ENCODE measurements at regions not wholly inside any gene's neighbourhood (a gene's known extent, or its start where the extent isn't known, plus 50 kb on each side); places are given as distances from the start of the nearest gene placed in this dataset.

DNA sequence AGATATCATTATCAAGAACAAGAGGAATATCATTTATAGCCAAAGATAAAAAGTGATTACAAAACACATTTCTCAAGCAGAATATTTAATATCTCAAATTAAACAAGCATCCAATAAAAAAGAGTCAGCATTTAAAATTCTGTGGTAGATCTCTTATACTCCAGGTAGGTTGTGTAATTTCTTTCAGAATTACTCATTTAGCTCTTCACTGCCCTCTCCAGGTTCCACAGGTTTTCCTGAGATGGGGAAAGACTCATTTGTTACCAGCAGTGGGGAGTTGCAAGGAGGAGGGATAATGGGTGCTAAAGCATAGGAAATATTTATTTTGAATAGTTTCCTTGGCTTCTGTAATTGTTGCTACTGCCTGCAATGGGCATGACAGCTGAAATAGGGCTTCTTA, 83.1 kb upstream of the RASGRP1 start:
- H3K27me3 ChIP-seq (ENCODE audit: control insufficient read depth, insufficient read depth, low read length): no peaks in the 10 kb centered on the region
- no peaks in the 10 kb centered on the region for H3K36me3 ChIP-seq (ENCODE audit: control insufficient read depth, insufficient read depth, low read length)
- no peak overlapping the region for H3K9ac ChIP-seq (ENCODE audit: low read length)
- H3K4me1 ChIP-seq (ENCODE audit: control insufficient read depth, insufficient read depth, low read length): peaks cover 12% of the 10 kb centered on the region; the same call in 1 of the 2 replicates
- H3K9me3 ChIP-seq (ENCODE audit: control insufficient read depth, insufficient read depth, low read depth, low read length): no peaks in the 10 kb centered on the region
- no peak overlapping the region for H3K27ac ChIP-seq (ENCODE audit: low read depth, low read length)
- H3K4me3 ChIP-seq (ENCODE audit: low read depth, low read length): no peak overlapping the region

DNA sequence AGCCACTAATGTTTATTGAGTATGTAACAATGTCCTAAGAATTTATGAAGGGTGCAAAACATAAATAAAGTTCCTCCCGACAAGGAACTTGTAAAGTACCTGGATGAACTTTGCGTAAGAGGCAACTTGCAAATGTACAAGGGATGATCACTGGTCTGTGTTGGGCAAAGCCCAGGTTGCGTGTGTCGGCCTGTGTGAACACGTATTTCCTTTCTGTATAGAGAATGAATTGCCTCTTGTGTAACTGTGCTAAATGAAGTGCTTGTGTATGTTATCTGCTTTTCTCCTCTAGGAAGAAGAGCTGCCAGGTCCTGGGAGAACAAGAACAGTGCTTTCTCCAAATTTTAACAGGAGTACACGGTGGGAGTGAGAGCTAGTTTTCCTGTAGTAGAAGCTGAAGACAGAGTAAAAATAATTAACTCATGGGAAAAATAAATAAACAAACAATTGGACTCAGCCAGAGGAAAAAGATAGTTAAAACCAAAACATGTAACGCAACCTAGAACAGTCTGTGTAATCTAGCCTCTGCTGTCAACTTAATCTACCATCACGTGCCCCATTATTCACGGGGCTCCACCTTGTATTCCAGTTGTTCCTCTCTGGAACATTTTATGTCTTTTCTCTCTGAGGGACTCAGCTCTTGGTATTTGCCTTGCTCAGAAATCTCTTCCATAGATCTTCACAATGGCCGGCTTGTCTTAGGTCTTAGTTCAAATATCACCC, 83.7 kb upstream of the RASGRP1 start:
- no peak overlapping the region for H3K27ac ChIP-seq (ENCODE audit: low read depth, low read length)
- peaks cover 13% of the 10 kb centered on the region; the same call in 1 of the 2 replicates for H3K4me1 ChIP-seq (ENCODE audit: control insufficient read depth, insufficient read depth, low read length)
- no peaks in the 10 kb centered on the region for H3K36me3 ChIP-seq (ENCODE audit: control insufficient read depth, insufficient read depth, low read length)
- H3K4me3 ChIP-seq (ENCODE audit: low read depth, low read length): no peak overlapping the region
- no peaks in the 10 kb centered on the region for H3K9me3 ChIP-seq (ENCODE audit: control insufficient read depth, insufficient read depth, low read depth, low read length)
- H3K9ac ChIP-seq (ENCODE audit: low read length): no peak overlapping the region
- H3K27me3 ChIP-seq (ENCODE audit: control insufficient read depth, insufficient read depth, low read length): no peaks in the 10 kb centered on the region

- Histone ChIP-seq H3K36me3 (ENCODE audit: control insufficient read depth, insufficient read depth, low read length) (no peaks in the 10 kb centered on the region), H3K27ac (ENCODE audit: low read depth, low read length) (no peak overlapping the region), H3K4me3 (ENCODE audit: low read depth, low read length) (no peak overlapping the region), H3K9ac (ENCODE audit: low read length) (no peak overlapping the region), H3K4me1 (ENCODE audit: control insufficient read depth, insufficient read depth, low read length) (peaks cover 18% of the 10 kb centered on the region), H3K27me3 (ENCODE audit: control insufficient read depth, insufficient read depth, low read length) (no peaks in the 10 kb centered on the region), H3K9me3 (ENCODE audit: control insufficient read depth, insufficient read depth, low read depth, low read length) (no peaks in the 10 kb centered on the region)
These were observed 85.8 kb upstream of the RASGRP1 start for GRCh38 chr15:38650384-38650783.

- no peaks in the 10 kb centered on the region for H3K36me3 ChIP-seq (ENCODE audit: control insufficient read depth, insufficient read depth, low read length)
- peaks cover 18% of the 10 kb centered on the region for H3K4me1 ChIP-seq (ENCODE audit: control insufficient read depth, insufficient read depth, low read length)
- no peaks in the 10 kb centered on the region for H3K9me3 ChIP-seq (ENCODE audit: control insufficient read depth, insufficient read depth, low read depth, low read length)
- H3K27ac ChIP-seq (ENCODE audit: low read depth, low read length): no peak overlapping the region
- no peak overlapping the region for H3K9ac ChIP-seq (ENCODE audit: low read length)
- no peak overlapping the region for H3K4me3 ChIP-seq (ENCODE audit: low read depth, low read length)
- no peaks in the 10 kb centered on the region for H3K27me3 ChIP-seq (ENCODE audit: control insufficient read depth, insufficient read depth, low read length)
These were observed 86.3 kb upstream of the RASGRP1 start for GRCh38 chr15:38650936-38651327.

DNA sequence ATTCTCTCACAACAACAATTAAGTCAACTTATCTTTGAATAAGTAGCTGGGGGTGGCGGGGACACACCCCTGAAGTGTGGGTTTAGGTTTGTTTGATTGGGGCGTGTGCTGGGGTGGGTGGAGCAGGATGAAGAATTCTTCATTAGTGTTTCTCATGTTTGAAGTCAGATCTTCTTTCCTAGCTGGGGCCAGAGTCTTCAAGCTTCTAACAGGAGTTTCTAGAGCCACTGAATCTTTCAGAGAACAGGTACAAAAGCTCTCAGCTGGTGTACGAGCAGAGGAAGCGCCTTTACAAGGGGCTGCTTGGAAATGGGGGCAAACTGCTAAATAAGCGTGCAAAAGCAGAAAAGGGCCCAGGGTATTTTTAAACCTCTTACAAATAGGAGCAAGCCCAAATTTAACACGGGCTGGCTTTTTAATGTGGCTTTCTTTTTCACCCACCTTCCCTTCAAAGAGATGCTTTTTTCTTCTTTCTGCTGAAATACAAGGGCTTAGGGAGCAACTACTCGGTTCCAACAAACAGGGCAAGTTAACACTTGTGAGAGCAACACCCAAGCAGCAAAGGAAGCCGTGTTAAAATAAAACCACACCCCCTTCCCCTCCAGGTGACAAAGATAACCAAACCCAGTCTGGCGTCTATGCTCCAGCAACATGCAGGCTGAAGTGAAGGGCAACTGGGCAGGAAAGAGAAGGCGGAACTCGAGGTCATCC, 86.9 kb upstream of the RASGRP1 start:
- Histone ChIP-seq H3K27me3 (ENCODE audit: control insufficient read depth, insufficient read depth, low read length) (no peaks in the 10 kb centered on the region), H3K27ac (ENCODE audit: low read depth, low read length) (no peak overlapping the region), H3K9ac (ENCODE audit: low read length) (no peak overlapping the region), H3K4me1 (ENCODE audit: control insufficient read depth, insufficient read depth, low read length) (peaks cover 18% of the 10 kb centered on the region), H3K4me3 (ENCODE audit: low read depth, low read length) (no peak overlapping the region), H3K9me3 (ENCODE audit: control insufficient read depth, insufficient read depth, low read depth, low read length) (no peaks in the 10 kb centered on the region), H3K36me3 (ENCODE audit: control insufficient read depth, insufficient read depth, low read length) (no peaks in the 10 kb centered on the region)

GRCh38 chr15:38652183-38652794, 87.7 kb upstream of the RASGRP1 start:
- Histone ChIP-seq H3K4me1 (ENCODE audit: control insufficient read depth, insufficient read depth, low read length) (peaks cover 18% of the 10 kb centered on the region), H3K27me3 (ENCODE audit: control insufficient read depth, insufficient read depth, low read length) (no peaks in the 10 kb centered on the region), H3K36me3 (ENCODE audit: control insufficient read depth, insufficient read depth, low read length) (no peaks in the 10 kb centered on the region), H3K9me3 (ENCODE audit: control insufficient read depth, insufficient read depth, low read depth, low read length) (no peaks in the 10 kb centered on the region), H3K27ac (ENCODE audit: low read depth, low read length) (no peak overlapping the region), H3K9ac (ENCODE audit: low read length) (no peak overlapping the region), H3K4me3 (ENCODE audit: low read depth, low read length) (no peak overlapping the region)

- H3K4me3 ChIP-seq (ENCODE audit: low read depth, low read length): no peak overlapping the region
- H3K9ac ChIP-seq (ENCODE audit: low read length): no peak overlapping the region
These were observed 88.4 kb upstream of the RASGRP1 start for GRCh38 chr15:38652998-38653397.

DNA sequence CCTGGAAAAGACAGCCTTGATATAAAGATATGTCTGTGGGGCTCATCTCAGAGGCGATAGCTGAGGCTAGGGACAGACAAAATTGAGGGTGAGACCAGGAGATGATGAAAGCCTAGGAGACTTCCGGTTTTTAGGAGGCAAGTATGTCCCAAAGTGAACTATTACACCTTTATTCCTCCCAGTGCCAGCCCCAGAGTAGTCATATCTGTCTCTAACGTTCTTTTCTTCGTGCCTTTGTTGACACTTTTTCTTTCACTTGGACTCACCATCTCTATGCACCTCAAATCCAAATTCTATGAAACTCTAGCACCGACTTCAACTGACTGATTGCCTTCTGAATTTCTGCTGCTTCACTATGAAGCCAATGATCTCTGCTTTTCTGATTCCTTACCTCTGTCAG, 93.8 kb upstream of the RASGRP1 start:
- no peak overlapping the region for H3K27ac ChIP-seq (ENCODE audit: low read depth, low read length)
- H3K27me3 ChIP-seq (ENCODE audit: control insufficient read depth, insufficient read depth, low read length): no peaks in the 10 kb centered on the region
- H3K9me3 ChIP-seq (ENCODE audit: control insufficient read depth, insufficient read depth, low read depth, low read length): no peaks in the 10 kb centered on the region
- peaks cover 3% of the 10 kb centered on the region; the same call in 1 of the 2 replicates for H3K4me1 ChIP-seq (ENCODE audit: control insufficient read depth, insufficient read depth, low read length)
- H3K9ac ChIP-seq (ENCODE audit: low read length): no peak overlapping the region
- no peaks in the 10 kb centered on the region for H3K36me3 ChIP-seq (ENCODE audit: control insufficient read depth, insufficient read depth, low read length)
- H3K4me3 ChIP-seq (ENCODE audit: low read depth, low read length): no peak overlapping the region

More at GRCh38 chr15:38652998-38653397, 88.4 kb upstream of the RASGRP1 start:
- Histone ChIP-seq H3K27ac (ENCODE audit: low read depth, low read length) (no peak overlapping the region), H3K4me1 (ENCODE audit: control insufficient read depth, insufficient read depth, low read length) (peaks cover 18% of the 10 kb centered on the region), H3K27me3 (ENCODE audit: control insufficient read depth, insufficient read depth, low read length) (no peaks in the 10 kb centered on the region), H3K36me3 (ENCODE audit: control insufficient read depth, insufficient read depth, low read length) (no peaks in the 10 kb centered on the region), H3K9me3 (ENCODE audit: control insufficient read depth, insufficient read depth, low read depth, low read length) (no peaks in the 10 kb centered on the region)

GRCh38 chr15:38660738-38661137, 96.1 kb upstream of the RASGRP1 start:
- Histone ChIP-seq H3K4me3 (ENCODE audit: low read depth, low read length) (no peak overlapping the region), H3K27ac (ENCODE audit: low read depth, low read length) (no peak overlapping the region), H3K27me3 (ENCODE audit: control insufficient read depth, insufficient read depth, low read length) (no peaks in the 10 kb centered on the region), H3K4me1 (ENCODE audit: control insufficient read depth, insufficient read depth, low read length) (no peaks in the 10 kb centered on the region), H3K9ac (ENCODE audit: low read length) (no peak overlapping the region), H3K9me3 (ENCODE audit: control insufficient read depth, insufficient read depth, low read depth, low read length) (no peaks in the 10 kb centered on the region), H3K36me3 (ENCODE audit: control insufficient read depth, insufficient read depth, low read length) (no peaks in the 10 kb centered on the region)

GRCh38 chr15:38662033-38662802, 97.6 kb upstream of the RASGRP1 start:
- no peaks in the 10 kb centered on the region for H3K9me3 ChIP-seq (ENCODE audit: control insufficient read depth, insufficient read depth, low read depth, low read length)
- no peaks in the 10 kb centered on the region for H3K27me3 ChIP-seq (ENCODE audit: control insufficient read depth, insufficient read depth, low read length)
- no peak overlapping the region for H3K27ac ChIP-seq (ENCODE audit: low read depth, low read length)
- H3K4me3 ChIP-seq (ENCODE audit: low read depth, low read length): no peak overlapping the region
- no peaks in the 10 kb centered on the region; the same call in 1 of the 2 replicates for H3K4me1 ChIP-seq (ENCODE audit: control insufficient read depth, insufficient read depth, low read length)
- no peaks in the 10 kb centered on the region for H3K36me3 ChIP-seq (ENCODE audit: control insufficient read depth, insufficient read depth, low read length)
- no peak overlapping the region for H3K9ac ChIP-seq (ENCODE audit: low read length)

All from HUES6 (cell line).